NK-92 treated with Interleukin-12 subunit alpha and Interleukin-12 subunit beta, amount 100 ng/mL, for 24 hours (cell line): ENCODE measurements at regions not wholly inside any gene's neighbourhood (a gene's known extent, or its start where the extent isn't known, plus 50 kb on each side); places are given as distances from the start of the nearest gene placed in this dataset.
"Not testable (repeated sequence)": the region's sequence is repeated elsewhere in the genome, so short reads cannot be mapped to it uniquely, and the experiment has no call there.

ENCODE experiments used
- DNase-seq: peaks from one replicate; lab custom pipeline; 2025; lab: John Stamatoyannopoulos, UW

DNA sequence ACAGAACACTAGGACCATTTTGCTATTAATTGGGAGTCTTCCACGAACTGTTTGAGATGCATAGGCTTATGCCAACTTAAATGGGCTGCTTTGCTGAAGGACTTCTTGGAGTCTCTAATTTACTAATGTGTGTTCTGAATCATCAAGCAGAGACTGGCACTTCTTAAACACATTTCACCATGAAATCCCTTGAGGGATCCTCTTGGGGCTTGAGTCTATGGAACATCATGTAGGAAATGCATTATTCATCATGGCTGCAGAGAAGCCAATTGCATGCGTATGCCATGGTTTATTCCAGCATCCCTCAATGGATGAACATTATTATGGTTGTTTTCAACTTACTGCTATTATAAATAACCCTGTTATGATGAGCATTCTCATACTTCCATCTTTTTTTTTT lies 73.4 kb downstream of the FGD2 start:
- DNase-seq = no peak

DNA sequence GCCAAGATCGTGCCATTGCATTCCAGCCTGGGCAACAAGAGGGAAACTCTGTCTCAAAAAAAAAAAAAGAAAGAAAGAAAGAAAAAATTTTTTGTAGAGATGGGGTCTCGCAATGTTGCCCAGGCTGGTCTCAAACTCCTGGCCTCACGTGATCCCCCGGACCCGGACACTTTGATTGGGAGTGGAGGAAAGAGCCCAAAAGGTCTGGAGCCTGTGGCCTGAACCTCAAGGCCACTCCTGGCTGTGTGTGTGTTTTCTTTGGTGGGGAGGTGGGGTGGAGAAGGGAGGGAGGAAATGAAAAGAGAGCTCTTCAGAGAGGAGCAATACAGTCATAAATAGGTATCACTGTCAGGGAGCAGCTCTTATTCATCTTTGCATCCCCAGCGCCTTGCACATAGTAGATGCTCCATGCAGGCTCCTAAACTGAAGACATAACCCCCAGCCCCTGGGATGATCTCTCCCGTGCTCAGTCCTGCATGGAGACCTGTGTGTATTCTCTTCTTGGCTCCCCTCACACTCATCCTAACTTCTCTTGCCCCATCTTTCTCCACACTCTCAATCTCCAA lies 75.7 kb downstream of the FGD2 start:
- no peak for DNase-seq

DNA sequence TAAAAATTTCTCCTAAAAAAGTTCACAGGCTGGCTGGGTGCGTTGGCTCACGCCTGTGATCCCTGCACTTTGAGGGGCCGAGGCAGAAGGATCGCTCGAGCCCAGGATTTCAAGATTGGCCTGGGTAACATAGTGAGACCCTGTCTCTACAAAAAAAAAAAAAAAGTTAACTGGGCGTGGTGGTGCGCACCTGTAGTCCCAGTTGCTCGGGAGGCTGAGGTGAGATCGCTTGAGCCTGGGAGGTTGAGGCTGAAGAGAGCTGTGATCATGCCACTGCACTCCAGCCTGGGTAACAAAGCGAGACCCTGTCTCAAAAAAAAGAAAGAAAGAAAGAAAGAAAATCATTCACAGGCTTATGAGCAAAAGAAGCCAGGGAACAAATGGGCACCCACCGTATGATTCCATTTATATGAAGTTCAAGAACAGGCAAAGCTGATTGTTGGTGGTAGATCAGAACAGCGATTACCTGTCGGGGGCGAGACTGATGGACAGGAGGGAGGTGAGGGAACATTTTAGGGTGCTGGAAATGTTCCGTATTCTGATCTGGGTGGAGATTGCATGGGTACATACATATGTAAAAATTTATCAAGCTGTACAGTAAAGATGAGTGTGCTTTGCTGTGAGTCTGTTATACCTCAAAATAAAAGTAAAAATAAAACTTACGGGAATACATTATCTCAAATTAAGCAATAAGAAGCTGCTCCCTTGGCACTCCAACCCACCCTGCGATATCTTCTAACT lies 77.1 kb downstream of the FGD2 start:
- no peak for DNase-seq

DNA sequence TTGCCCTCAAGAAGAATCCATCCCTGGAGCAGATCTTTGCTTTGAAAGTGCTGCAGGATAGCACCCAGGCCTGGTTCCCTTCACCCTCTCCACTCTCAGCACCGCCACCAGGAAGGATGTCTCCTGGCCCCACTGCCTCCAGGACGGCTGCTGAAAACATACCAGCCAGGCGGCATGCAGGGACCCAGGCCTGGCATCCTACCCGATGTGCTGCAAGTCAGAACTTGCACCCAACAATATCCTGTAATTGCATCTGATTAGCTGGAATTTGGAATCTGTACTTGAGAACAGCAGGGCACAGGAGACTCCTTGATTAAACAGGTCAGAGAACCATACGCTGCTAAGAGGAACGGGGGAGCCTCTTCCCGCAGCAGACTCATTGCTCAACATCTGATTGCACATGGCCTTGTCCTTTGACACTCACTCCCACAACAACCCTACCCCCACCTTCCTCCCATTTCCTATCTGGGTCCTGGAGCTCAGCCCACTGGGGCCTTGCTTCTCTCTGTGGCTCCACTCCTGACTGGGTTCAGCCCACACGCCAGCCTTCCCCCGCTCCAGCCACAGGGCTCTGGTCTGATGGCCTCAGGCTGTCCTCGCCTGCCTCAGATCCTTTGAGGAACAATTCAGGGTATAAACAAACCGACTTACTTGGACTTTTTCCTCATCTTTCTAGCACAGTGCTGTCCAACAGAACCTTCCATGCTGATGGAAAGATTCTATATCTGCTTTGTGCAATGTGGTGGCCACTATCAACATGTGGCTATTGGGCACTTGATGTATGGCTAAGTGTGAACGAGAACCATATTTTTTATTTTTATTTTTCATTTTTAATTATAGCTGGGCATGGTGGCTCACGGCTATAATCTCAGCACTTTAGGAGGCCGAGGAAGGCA lies 78.0 kb downstream of the FGD2 start:
- DNase-seq = no peak

DNA sequence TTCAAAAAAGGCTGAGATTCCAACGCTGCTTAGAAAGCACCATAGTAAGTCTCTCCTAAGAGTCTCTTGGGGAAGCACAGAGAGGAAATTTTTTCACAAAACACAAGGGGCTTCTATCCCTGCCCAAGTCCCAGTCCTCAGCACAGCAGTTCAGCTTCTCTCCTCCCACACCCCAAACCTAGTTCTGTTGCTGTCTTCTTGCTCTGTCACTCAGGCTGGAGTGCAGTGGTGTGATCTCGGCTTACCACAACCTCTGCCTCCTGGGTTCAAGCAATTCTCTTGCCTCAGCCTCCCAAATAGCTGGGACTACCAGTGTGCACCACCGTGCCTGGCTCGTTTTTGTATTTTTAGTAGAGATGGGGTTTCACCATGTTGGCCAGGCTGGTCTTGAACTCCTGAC lies 79.2 kb downstream of the FGD2 start:
- not testable (repeated sequence) for DNase-seq

DNA sequence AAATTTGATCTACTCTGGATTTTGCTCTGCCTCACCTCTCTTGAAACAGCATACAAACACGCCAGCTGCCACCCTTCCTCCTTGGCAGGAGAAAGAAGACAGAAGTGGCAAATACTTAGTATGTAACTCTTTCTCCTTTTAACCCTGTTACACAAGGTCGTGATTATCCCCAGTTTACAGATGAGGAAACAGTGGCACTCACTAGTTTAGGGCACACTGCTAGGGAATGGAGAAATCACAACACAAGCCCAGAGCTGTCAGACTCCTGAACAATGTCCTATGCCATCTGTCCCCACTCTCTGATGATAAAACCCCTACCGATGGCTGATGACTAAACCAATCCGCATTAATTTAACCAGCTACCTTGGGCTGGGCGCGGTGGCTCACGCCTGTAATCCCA lies 79.7 kb downstream of the FGD2 start:
- DNase-seq = no peak

DNA sequence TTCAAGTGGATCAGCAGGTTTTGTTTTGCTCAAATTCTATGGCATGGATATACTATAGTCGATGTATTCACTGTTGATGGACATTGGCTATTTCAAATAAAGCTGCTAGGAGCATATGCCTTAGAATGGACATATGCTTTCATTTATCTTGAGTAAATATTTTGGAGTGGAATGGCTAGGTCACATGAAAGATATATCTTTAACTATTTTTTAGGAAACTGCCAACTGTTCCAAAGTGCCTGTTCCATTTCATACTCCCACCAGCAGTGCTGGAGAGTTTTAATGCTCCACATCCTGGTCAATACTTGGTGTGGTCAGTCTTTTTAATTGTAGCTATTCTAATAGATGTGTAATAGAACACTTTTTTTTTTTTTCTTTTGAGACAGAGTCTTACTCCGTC lies 81.1 kb upstream of the PIM1 start:
- DNase-seq = no peak

DNA sequence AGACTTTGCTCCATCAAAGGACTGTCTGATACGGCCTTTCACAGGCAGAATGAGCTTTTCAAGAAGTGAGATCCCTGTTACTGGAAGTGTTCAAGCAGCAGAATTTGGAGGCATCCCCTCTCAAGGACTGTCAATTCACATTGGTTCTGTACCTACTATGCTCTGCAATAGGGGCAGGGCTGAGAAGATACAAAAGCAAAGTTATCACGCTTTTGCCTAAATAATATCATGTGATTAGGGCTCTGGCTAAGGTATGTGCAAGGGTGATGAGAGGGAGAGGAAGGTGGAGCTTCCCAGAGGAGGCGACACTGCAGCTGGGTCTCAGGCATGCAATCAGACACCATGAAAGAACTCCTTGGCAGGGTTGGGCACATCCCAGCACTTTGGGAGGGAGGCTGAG lies 80.2 kb upstream of the PIM1 start:
- no peak for DNase-seq

DNA sequence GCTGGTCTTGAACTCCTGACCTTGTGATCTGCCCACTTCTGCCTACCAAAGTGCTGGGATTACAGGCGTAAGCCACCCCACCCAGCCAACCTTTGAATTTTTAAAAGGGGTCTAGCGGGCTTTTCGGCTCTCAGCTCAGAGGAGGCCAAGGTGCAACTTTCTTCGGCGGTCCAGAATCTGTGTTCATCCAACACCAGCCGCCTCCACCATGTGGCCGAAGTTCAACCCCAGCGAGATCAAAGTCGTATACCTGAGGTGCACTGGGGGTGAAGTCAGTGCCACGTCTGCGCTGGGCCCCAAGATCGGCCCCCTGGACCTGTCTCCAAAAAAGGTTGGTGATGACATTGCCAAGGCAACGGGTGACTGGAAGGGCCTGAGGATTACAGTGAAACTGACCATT lies 78.8 kb upstream of the PIM1 start:
- not testable (repeated sequence) for DNase-seq

DNA sequence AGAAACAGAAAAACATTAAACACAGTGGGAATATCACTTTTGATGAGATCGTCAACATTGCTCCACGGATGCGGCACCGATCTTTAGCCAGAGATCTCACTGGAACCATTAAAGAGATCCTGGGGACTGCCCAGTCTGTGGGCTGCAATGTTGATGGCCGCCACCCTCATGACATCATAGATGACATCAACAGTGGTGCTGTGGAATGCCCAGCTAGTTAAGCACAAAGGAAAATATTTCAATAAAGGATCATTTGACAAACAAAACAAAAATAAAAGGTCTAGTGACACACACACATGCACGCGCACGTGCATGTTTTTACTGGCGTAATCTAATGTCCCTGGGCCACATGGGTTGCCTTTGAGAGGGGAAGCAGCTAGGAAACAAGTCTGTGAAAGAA lies 78.4 kb upstream of the PIM1 start:
- not testable (repeated sequence) for DNase-seq

DNA sequence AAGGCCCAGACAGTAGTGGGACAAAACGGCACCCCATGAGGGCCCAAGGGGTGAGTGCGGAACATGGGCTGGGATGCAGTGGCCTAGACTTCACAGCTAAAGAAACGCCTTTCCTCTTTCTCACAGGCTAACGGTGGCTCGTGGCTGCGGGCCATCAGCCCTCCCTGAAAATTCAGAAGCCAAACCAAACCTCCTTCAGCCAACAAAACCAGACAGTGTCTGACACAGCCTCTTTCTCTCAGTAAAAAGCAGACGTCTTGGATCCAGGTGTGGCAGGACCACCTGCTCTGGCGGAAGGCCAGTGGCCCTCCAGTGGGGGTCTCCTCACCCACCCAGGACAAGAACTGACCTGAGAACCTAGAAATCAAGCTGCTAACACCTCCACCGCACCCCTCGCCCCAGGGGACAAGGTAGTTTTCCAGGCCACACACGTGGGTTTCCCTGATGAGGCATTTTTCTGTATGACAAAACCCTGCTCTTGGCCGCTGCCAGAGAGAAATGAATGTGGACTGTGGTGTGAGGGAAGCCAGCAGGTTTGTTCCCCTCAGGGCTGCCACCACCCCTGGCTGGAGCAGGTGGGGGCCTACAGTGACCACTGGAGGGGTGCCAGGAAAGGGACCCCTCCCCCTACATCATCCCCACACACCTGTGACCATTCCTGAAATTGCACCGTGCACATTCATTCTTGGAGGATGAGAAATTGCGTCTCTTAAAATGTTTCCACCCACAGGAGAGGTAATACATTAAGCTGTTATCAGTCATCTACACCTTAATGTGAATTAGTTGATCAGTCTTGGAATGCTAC lies 76.8 kb upstream of the PIM1 start:
- no peak for DNase-seq

DNA sequence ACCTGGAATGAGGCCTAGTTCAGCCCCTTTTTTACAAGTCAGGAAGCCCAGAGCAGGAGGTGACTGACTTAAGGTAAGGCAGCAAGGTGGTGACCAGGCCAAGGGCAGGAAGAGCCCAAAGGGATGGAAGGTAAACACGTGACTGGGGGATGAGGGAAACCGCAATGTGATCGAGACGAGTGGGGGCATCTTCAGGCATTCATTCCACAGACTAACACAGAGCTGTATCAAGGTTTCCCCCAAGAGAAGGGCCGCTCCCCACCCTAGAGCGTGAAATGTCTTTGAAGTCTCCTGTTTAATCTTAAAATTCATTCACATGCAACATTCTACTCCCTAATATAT lies 76.3 kb upstream of the PIM1 start:
- no peak for DNase-seq

DNA sequence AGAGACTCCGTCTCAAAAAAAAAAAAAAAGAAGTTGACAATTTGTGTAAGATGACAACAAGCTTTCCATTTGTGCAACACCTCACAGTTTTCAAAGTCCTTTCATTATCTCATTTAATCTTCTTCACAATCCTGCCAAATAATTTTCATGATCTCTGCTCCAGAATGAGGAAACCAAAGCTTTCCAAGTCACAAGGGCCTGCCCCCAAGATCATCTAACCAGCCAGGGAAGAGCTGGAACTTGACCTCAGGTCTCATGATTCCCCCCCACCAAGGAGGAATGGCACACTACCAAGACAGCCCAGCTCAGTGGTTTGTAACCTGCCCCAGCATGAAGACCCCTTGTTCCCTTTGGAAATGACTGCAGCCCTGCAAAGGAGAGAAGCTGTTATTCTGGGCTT lies 74.0 kb upstream of the PIM1 start:
- DNase-seq = no peak

DNA sequence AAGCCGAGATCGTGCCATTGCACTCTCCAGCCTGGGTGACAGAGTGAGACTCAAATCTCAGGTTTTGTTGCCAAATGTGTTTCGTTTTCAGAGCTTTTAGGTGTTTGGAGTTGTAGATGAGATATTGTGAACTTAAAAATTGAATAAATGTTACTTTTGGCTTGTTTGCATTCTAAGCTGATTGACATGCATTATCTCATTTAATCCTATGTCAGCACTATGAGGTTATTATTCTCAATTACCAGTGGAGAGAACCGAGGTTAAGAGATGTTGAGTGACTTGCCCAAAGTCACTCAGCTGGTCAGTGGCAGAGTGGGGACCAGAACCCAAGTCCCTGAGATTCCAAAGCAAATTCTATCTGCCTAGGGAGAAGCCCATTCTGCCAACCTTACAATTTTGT lies 72.6 kb upstream of the PIM1 start:
- DNase-seq = no peak

DNA sequence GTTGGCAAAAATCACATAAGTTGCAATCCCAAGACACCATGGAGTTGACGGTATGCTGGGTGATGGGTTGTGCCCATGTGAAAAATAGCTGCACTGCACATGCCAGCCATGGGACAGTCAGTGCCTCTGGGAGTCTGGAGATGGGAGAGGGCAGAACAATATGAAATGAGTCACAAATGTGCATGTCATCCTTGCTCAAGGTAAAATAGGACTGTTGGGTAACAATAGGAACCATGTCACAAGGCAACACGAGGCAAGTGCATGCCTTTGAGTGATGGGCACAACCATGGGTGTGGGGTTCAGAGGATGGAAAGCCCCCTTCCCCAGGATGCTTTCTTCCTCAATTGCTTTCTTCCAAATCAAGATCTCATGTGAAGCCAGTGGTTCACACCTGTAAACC lies 70.5 kb upstream of the PIM1 start:
- DNase-seq = no peak

DNA sequence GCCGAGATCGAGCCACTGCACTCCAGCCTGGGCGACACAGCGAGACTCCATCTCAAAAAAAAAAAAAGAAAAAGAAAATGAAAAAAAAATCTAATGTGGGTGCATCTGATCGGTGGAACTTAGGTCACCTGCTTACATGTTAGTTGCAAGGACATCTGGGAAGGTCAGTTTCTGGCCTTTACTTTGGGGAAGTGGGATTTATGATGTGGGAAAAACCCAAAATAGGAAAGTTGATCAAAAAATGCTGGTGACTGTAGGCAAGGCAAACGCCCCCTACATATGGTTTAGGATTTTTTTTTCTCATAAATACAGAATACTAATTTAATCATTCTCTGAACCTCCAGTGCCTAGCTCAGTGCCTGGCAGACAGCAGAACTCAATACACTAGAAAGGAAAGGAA lies 69.2 kb upstream of the PIM1 start:
- no peak for DNase-seq

DNA sequence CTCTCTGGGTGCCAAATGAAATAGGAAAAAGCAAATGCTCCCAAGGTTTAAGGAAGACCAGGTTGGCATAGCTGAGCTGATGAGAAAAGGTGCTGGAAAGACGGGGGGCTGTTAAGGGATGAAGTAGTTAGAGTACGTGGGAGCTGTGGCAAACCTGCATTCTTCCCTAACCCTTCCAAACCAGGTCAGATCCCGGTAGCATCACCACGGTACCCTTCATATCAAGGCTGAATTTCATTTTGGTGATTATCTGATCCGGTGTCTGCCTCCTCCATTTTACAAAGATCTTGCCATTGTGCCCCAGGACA lies 68.0 kb upstream of the PIM1 start:
- no peak for DNase-seq

DNA sequence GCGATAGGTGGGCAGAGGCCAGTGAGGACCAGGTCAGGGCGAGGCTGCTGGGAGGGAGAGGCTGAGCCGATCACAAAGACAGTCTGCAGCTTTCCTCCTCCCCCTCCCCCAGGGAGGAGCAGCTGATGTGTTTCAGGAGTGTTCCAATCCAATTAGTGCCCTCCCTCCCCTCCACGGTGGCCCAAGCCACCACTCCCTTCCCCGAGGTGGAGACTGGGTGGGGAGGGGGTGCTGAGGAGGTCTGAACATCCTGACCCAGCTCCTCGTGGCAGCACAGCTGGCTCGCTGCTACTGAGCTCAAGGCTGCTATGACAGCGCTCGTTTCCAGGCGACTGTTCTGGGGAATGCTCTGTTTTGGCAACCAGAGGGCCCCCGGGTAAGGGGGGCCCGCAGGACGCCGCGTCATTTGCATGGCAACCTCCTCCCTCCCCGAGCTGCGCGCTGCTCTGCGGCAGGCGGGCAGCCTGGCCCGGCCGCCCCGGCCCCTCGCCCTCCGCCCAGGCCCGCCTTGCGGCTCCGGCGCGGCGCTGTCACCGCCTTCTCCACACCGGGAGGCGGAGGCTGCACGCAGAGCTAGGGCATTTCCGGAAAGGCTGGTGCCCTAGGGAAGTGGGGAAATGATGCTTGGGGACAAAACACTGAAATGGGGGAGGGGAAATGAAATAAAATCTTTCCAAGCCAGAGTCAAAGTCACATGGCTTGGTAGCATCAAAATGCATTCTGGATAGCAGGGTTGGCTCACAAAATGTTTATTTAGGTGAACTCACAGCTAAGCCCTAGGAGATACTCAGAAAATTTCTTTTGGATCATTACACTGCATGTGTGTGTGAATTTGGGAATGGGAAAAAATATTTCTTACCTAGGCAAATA lies 67.4 kb upstream of the PIM1 start:
- DNase-seq = peak; percentile 81

DNA sequence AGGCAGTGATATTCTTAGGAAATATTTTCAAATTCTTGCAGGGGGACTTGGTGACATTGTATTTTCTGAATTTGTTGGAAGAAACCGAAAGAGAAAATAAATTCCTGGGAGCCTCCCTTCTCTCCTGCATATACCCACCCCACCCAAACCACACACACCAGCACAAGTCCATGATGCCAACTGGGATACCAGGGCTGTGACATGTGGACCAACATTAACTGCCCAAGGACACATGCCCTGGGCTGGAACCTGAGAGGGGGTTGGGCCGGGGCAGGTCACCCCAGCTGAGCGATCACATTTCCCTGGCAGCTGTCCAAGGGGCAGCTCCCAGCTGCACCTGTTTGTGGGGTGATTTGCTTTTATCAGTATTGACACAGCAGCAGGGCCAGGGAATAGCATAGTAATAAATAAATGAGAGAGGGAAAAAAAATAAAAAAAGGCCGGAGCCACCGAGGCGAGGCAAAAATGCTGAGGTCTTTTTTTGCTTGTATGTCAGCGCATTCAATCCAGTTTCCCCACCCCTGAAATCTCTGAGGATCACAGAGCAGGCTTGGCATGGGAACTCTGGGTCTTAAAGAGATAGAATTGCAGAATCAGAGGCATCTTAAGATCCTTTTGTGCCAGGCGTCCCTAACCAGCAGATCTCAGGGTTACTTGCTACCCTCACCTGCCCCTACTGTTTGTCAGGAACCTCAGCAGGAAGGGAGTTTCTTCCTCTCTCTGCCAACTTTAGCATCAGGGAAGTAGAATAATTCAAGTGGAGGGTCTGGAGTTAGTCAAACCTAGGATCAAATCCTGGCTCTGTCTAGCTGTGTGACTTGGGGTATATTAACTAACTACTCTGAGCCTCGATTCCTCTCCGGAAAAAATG lies 66.5 kb upstream of the PIM1 start:
- DNase-seq = peak; percentile 22

DNA sequence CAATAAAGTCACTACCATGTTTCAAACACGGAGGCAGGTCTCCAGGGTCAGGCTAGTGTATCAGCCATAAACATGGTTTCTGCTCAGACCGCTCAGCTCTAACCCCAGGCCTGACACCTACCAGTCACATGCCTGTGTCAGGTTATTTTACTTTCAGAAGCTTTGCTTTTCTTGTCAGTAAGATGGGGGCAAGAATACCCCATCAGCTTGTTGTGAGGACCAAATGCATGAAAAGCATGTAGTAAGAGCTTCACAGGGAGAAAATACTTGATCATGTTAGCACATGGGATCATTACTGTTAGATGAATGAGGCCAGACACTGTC lies 65.2 kb upstream of the PIM1 start:
- DNase-seq = no peak
